ENCODE measurements at regions not wholly inside any gene's neighbourhood (a gene's known extent, or its start where the extent isn't known, plus 50 kb on each side); places are given as distances from the start of the nearest gene placed in this dataset.

DNA sequence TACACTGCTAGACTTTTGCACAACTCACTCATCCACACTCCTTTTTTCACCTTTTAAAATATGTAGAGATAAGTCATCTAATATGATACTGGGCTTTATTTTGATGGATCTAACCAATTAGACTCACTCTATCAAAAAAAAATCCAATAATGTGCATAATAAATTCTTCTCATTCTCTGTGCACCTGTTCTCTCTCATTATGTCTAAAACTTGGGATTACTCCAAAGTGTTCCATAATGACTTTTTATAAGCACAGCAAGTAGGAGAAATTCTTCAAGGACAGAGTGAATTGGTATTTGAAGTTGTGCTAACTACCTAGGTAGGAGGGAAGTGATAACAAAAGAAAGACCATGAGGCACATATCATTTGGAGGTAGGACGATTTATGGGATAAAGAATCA, 1438.8 kb downstream of the PCDH7 start:
- Histone ChIP-seq H3K9me3 (ENCODE audit: control insufficient read depth in 2 of 3, insufficient read depth in 1 of 3, low read length in 3 of 3) (no peaks in the 10 kb centered on the region), H3K27ac (ENCODE audit: low read depth in 2 of 2, low read length in 2 of 2) (no peak overlapping the region), H3K27me3 (ENCODE audit: control insufficient read depth, insufficient read depth, low read length) (no peaks in the 10 kb centered on the region), H3K36me3 (ENCODE audit: control insufficient read depth in 2 of 3, insufficient read depth in 3 of 3, low read length in 3 of 3) (no peaks in the 10 kb centered on the region), H3K4me1 (ENCODE audit: control insufficient read depth in 2 of 3, insufficient read depth in 2 of 3, low read depth in 1 of 3, low read length in 3 of 3) (no peaks in the 10 kb centered on the region), H3K4me3 (ENCODE audit: low read length in 3 of 3) (no peak overlapping the region), H3K9ac (ENCODE audit: low read length in 3 of 3) (no peak overlapping the region)
- TF ChIP-seq, protein P1, sequence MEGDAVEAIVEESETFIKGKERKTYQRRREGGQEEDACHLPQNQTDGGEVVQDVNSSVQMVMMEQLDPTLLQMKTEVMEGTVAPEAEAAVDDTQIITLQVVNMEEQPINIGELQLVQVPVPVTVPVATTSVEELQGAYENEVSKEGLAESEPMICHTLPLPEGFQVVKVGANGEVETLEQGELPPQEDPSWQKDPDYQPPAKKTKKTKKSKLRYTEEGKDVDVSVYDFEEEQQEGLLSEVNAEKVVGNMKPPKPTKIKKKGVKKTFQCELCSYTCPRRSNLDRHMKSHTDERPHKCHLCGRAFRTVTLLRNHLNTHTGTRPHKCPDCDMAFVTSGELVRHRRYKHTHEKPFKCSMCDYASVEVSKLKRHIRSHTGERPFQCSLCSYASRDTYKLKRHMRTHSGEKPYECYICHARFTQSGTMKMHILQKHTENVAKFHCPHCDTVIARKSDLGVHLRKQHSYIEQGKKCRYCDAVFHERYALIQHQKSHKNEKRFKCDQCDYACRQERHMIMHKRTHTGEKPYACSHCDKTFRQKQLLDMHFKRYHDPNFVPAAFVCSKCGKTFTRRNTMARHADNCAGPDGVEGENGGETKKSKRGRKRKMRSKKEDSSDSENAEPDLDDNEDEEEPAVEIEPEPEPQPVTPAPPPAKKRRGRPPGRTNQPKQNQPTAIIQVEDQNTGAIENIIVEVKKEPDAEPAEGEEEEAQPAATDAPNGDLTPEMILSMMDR (IDR thresholded peaks at IDR 0.05; ENCODE audit: borderline replicate concordance, extremely low read depth, insufficient read depth) = no peak
- no peak for FAIRE-seq
- DNase-seq = no peak
- intact Hi-C loops (cut with DNase I) = no loop called here

DNA sequence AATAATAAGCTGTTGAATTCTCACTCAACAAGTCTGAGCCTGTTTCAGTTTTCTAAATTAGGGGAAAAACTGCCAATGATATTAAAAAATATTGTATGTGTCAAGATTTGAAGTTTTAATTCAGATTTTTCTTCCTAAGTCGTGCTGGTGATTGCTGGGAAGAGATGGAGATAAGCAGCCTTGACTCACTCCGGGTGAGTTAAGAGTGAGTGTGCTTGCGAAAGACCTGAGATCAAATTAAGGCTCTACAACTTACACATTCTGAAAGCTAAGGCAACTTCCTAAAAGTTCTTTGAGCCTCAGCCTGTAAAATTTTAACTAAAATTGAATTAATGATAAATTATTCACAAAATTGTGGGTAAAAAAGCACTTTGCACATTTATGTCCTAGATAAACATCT, 1441.2 kb downstream of the PCDH7 start:
- TF ChIP-seq, protein P1 (IDR thresholded peaks at IDR 0.05; ENCODE audit: borderline replicate concordance, extremely low read depth, insufficient read depth) = no peak
- H3K27ac ChIP-seq (ENCODE audit: low read depth in 2 of 2, low read length in 2 of 2) = no peak overlapping the region
- H3K4me3 ChIP-seq (ENCODE audit: low read length in 3 of 3) = no peak overlapping the region
- no peaks in the 10 kb centered on the region for H3K27me3 ChIP-seq (ENCODE audit: control insufficient read depth, insufficient read depth, low read length)
- H3K4me1 ChIP-seq (ENCODE audit: control insufficient read depth in 2 of 3, insufficient read depth in 2 of 3, low read depth in 1 of 3, low read length in 3 of 3) = no peaks in the 10 kb centered on the region
- FAIRE-seq (no peak), DNase-seq (no peak)
- no peak overlapping the region for H3K9ac ChIP-seq (ENCODE audit: low read length in 3 of 3)
- no peaks in the 10 kb centered on the region for H3K36me3 ChIP-seq (ENCODE audit: control insufficient read depth in 2 of 3, insufficient read depth in 3 of 3, low read length in 3 of 3)
- no peaks in the 10 kb centered on the region for H3K9me3 ChIP-seq (ENCODE audit: control insufficient read depth in 2 of 3, insufficient read depth in 1 of 3, low read length in 3 of 3)
- intact Hi-C loops (cut with DNase I) = no loop called here

GRCh38 chr4:32163125-32163524, 1443.0 kb downstream of the PCDH7 start:
- FAIRE-seq (no peak), DNase-seq (no peak)
- H3K4me3 ChIP-seq (ENCODE audit: low read length in 3 of 3) = no peak overlapping the region

GRCh38 chr4:32169841-32170240, 1449.7 kb downstream of the PCDH7 start:
- DNase-seq = no peak
- no peak overlapping the region for H3K27ac ChIP-seq (ENCODE audit: low read depth in 2 of 2, low read length in 2 of 2)
- no peaks in the 10 kb centered on the region for H3K4me1 ChIP-seq (ENCODE audit: control insufficient read depth in 2 of 3, insufficient read depth in 2 of 3, low read depth in 1 of 3, low read length in 3 of 3)
- no peaks in the 10 kb centered on the region for H3K27me3 ChIP-seq (ENCODE audit: control insufficient read depth, insufficient read depth, low read length)
- H3K9ac ChIP-seq (ENCODE audit: low read length in 3 of 3) = no peak overlapping the region
- no peak overlapping the region for H3K4me3 ChIP-seq (ENCODE audit: low read length in 3 of 3)
- H3K9me3 ChIP-seq (ENCODE audit: control insufficient read depth in 2 of 3, insufficient read depth in 1 of 3, low read length in 3 of 3) = no peaks in the 10 kb centered on the region
- no peak for FAIRE-seq
- TF ChIP-seq, protein P1 (IDR thresholded peaks at IDR 0.05; ENCODE audit: borderline replicate concordance, extremely low read depth, insufficient read depth) = no peak
- H3K36me3 ChIP-seq (ENCODE audit: control insufficient read depth in 2 of 3, insufficient read depth in 3 of 3, low read length in 3 of 3) = no peaks in the 10 kb centered on the region
- intact Hi-C loops (cut with DNase I) = no loop called here

More at GRCh38 chr4:32163125-32163524, 1443.0 kb downstream of the PCDH7 start:
- H3K27me3 ChIP-seq (ENCODE audit: control insufficient read depth, insufficient read depth, low read length) = no peaks in the 10 kb centered on the region
- H3K9ac ChIP-seq (ENCODE audit: low read length in 3 of 3) = no peak overlapping the region
- H3K9me3 ChIP-seq (ENCODE audit: control insufficient read depth in 2 of 3, insufficient read depth in 1 of 3, low read length in 3 of 3) = no peaks in the 10 kb centered on the region
- no peak overlapping the region for H3K27ac ChIP-seq (ENCODE audit: low read depth in 2 of 2, low read length in 2 of 2)
- H3K4me1 ChIP-seq (ENCODE audit: control insufficient read depth in 2 of 3, insufficient read depth in 2 of 3, low read depth in 1 of 3, low read length in 3 of 3) = no peaks in the 10 kb centered on the region
- intact Hi-C loops (cut with DNase I) = no loop called here
- TF ChIP-seq, protein P1 (IDR thresholded peaks at IDR 0.05; ENCODE audit: borderline replicate concordance, extremely low read depth, insufficient read depth) = no peak
- H3K36me3 ChIP-seq (ENCODE audit: control insufficient read depth in 2 of 3, insufficient read depth in 3 of 3, low read length in 3 of 3) = no peaks in the 10 kb centered on the region

All from kidney (tissue), 13 donors.